ENCODE measurements at regions not wholly inside any gene's neighbourhood (a gene's known extent, or its start where the extent isn't known, plus 50 kb on each side); places are given as distances from the start of the nearest gene placed in this dataset.

GRCh38 chr2:155518094-155518493 is 814.4 kb downstream of the NR4A2 start:
- TF ChIP-seq EZH2 (IDR thresholded peaks at IDR 0.05; ENCODE audit: insufficient read depth, low read length): no peak
- no peak for TF ChIP-seq CTCF (IDR thresholded peaks at IDR 0.05; ENCODE audit: insufficient read depth, low read depth, low read length)

Data from astrocyte (in vitro differentiated cells and primary cell).